ENCODE measurements at regions not wholly inside any gene's neighbourhood (a gene's known extent, or its start where the extent isn't known, plus 50 kb on each side); places are given as distances from the start of the nearest gene placed in this dataset.
"Not testable (repeated sequence)": the region's sequence is repeated elsewhere in the genome, so short reads cannot be mapped to it uniquely, and the experiment has no call there.

- not testable (repeated sequence) for TF ChIP-seq EZH2 (conservative IDR thresholded peaks at IDR 0.05; ENCODE audit: low read depth, low read length); ZNF629 (CRISPR knock-in tag; conservative IDR thresholded peaks at IDR 0.05); POGK (CRISPR knock-in tag; conservative IDR thresholded peaks at IDR 0.05); KLF15 (CRISPR knock-in tag; IDR thresholded peaks at IDR 0.05; ENCODE audit: borderline replicate concordance); ZNF337 (CRISPR knock-in tag; IDR thresholded peaks at IDR 0.05; ENCODE audit: borderline replicate concordance, low read depth); MAX (IDR thresholded peaks at IDR 0.05); ZNF704 (CRISPR knock-in tag; IDR thresholded peaks at IDR 0.05; ENCODE audit: borderline replicate concordance); CC2D1A (CRISPR knock-in tag; IDR thresholded peaks at IDR 0.05); CTCF (CRISPR knock-in tag; IDR thresholded peaks at IDR 0.05); ZBTB1 (CRISPR knock-in tag; IDR thresholded peaks at IDR 0.05; ENCODE audit: borderline replicate concordance); ZKSCAN8 (CRISPR knock-in tag; IDR thresholded peaks at IDR 0.05; ENCODE audit: borderline replicate concordance); BCL6 (CRISPR knock-in tag; IDR thresholded peaks at IDR 0.05); ZNF292 (CRISPR knock-in tag; IDR thresholded peaks at IDR 0.05; ENCODE audit: borderline replicate concordance, low read depth)
Measured at GRCh38 chr13:44647560-44647959, 71.4 kb upstream of the TSC22D1 start.
